ENCODE measurements at regions not wholly inside any gene's neighbourhood (a gene's known extent, or its start where the extent isn't known, plus 50 kb on each side); places are given as distances from the start of the nearest gene placed in this dataset.
"Not testable (repeated sequence)": the region's sequence is repeated elsewhere in the genome, so short reads cannot be mapped to it uniquely, and the experiment has no call there.

DNA sequence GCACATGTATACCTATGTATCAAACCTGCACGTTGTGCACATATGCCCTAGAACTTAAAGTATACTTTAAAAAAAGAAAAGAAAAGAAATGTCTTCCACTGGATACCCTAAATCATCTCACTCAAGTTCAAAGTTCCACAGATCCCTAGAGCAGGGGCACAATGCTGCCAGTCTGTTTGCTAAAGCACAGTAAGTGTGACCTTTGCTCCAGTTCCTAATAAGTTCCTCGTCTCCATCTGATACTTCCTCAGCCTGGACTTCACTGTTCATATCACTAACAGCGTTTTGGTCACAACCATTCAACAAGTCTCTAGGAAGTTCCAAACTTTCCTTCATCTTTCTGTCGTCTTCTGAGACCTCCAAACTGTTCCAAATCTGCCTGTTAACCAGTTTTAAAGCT, 118.3 kb downstream of the BMP4 start:
- DNase-seq (no peak), ATAC-seq (ENCODE audit: low FRiP score) (no peak)
- Histone ChIP-seq H3K4me1 (ENCODE audit: control insufficient read depth in 1 of 2, insufficient read depth in 2 of 2, low read length in 2 of 2) (peaks cover 0 to 2% of the 10 kb centered on the region in 2 donors), H3K9me3 (ENCODE audit: control insufficient read depth, low read length) (peaks cover 2% of the 10 kb centered on the region), H3K27ac (ENCODE audit: low read depth in 1 of 2, low read length in 2 of 2) (no peak overlapping the region), H3K36me3 (ENCODE audit: control insufficient read depth in 1 of 2, insufficient read depth in 2 of 2, low read length in 1 of 2) (no peaks in the 10 kb centered on the region), H3K27me3 (ENCODE audit: control insufficient read depth in 1 of 2, insufficient read depth in 2 of 2, low read length in 1 of 2) (no peaks in the 10 kb centered on the region), H3K4me3 (ENCODE audit: low read length in 2 of 2) (no peak overlapping the region)
- intact Hi-C loops (cut with DNase I), result no loop called here
- 81 to 84% methylated on average over 4 of the region's 4 CpGs for WGBS, 2 donors

DNA sequence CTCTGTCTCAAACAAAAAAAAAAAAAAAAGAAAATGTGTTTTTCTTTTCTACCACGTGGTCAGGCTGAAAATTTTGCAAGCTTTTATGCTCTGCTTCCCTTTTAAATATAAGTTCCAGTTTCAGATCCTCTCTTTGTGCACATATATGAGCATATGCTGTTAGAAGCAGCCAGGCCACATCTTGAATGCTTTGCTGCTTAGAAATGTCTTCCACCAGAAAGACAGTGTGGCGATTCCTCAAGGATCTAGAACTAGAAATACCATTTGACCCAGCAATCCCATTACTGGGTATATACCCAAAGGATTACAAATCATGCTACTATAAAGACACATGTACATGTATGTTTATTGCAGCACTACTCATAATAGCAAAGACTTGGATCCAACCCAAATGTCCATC, 119.0 kb downstream of the BMP4 start:
- H3K4me1 ChIP-seq (ENCODE audit: control insufficient read depth in 1 of 2, insufficient read depth in 2 of 2, low read length in 2 of 2); H3K36me3 ChIP-seq (ENCODE audit: control insufficient read depth in 1 of 2, insufficient read depth in 2 of 2, low read length in 1 of 2); H3K27me3 ChIP-seq (ENCODE audit: control insufficient read depth in 1 of 2, insufficient read depth in 2 of 2, low read length in 1 of 2); H3K4me3 ChIP-seq (ENCODE audit: low read length in 2 of 2); intact Hi-C loops (cut with DNase I); H3K9me3 ChIP-seq (ENCODE audit: control insufficient read depth, low read length); ATAC-seq (ENCODE audit: low FRiP score); H3K27ac ChIP-seq (ENCODE audit: low read depth in 1 of 2, low read length in 2 of 2); DNase-seq: not testable (repeated sequence)
- WGBS, 2 donors, result 73 to 86% methylated on average over 2 of the region's 2 CpGs

DNA sequence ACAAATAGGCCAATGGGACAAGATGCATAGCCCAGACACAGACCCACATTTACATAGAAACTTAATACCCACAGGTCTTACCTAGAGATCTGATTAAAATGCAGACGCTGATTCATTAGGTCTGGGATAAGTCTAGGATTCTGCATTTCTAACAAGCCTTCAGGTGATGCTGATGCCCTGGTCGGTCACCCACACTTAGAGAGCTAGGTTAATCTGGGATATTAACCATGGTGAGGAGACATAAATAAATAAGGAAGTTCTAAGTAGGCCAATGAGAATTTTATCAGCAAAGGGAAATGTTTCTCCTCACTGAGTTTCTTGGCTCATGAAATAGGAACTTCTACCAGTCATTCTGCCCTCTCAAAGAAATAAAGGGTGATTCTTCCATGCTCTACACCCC, 120.1 kb downstream of the BMP4 start:
- ATAC-seq (ENCODE audit: low FRiP score) (no peak), DNase-seq (no peak)
- Histone ChIP-seq H3K27me3 (ENCODE audit: control insufficient read depth in 1 of 2, insufficient read depth in 2 of 2, low read length in 1 of 2) (no peaks in the 10 kb centered on the region), H3K27ac (ENCODE audit: low read depth in 1 of 2, low read length in 2 of 2) (no peak overlapping the region), H3K4me3 (ENCODE audit: low read length in 2 of 2) (no peak overlapping the region), H3K36me3 (ENCODE audit: control insufficient read depth in 1 of 2, insufficient read depth in 2 of 2, low read length in 1 of 2) (no peaks in the 10 kb centered on the region), H3K9me3 (ENCODE audit: control insufficient read depth, low read length) (peaks cover 2% of the 10 kb centered on the region), H3K4me1 (ENCODE audit: control insufficient read depth in 1 of 2, insufficient read depth in 2 of 2, low read length in 2 of 2) (no peaks in the 10 kb centered on the region)
- 81 to 82% methylated on average over 2 of the region's 2 CpGs for WGBS, 2 donors
- intact Hi-C loops (cut with DNase I), result no loop called here

DNA sequence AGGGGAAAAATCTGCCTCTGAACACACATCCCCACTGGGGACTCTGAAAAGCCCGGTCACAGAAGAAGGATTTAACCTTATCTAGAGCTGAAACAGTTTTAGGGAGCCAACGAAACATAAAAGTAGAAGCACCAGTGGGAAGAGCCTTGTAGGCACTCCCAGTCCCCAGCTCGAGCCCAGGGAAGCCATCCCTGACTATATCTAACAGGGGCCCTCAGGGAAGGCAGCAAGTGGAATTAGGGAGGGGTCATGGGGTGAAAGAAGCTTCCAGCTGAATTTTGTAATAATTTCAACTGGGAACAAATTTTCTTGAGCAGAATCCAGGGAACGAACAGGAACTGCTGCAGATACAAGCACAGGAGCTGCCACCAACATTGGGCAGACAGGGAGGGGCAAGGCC, 127.8 kb downstream of the BMP4 start:
- H3K4me3 ChIP-seq (ENCODE audit: low read length in 2 of 2), result no peak overlapping the region
- ATAC-seq (ENCODE audit: low FRiP score), result no peak
- 58 to 61% methylated on average over 4 of the region's 4 CpGs for WGBS, 2 donors
- H3K27me3 ChIP-seq (ENCODE audit: control insufficient read depth in 1 of 2, insufficient read depth in 2 of 2, low read length in 1 of 2), result no peaks in the 10 kb centered on the region
- intact Hi-C loops (cut with DNase I), result no loop called here
- no peak overlapping the region for H3K27ac ChIP-seq (ENCODE audit: low read depth in 1 of 2, low read length in 2 of 2)
- peaks cover 5% of the 10 kb centered on the region for H3K9me3 ChIP-seq (ENCODE audit: control insufficient read depth, low read length)
- H3K36me3 ChIP-seq (ENCODE audit: control insufficient read depth in 1 of 2, insufficient read depth in 2 of 2, low read length in 1 of 2), result no peaks in the 10 kb centered on the region
- no peaks in the 10 kb centered on the region for H3K4me1 ChIP-seq (ENCODE audit: control insufficient read depth in 1 of 2, insufficient read depth in 2 of 2, low read length in 2 of 2)
- no peak for DNase-seq

DNA sequence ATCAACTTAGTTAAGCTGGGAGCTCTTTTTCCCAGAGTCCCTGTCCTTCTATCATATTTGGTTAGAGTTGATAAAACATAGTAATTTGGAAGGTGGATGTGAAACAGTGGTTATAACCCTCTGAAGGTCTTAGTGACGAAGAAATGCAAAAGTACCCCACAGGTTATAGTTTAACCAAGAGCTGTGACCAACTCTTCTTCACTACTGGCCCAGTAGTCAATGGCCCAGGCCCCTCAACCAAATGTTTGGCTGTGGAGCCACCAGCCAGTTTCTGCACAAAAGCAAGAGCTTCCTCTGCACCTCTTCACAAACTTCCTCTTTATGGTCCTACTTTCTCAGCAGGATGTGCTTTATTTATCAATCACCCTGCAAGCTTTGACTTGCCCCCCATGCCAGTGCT, 132.6 kb downstream of the BMP4 start:
- Histone ChIP-seq H3K27me3 (ENCODE audit: control insufficient read depth in 1 of 2, insufficient read depth in 2 of 2, low read length in 1 of 2) (no peaks in the 10 kb centered on the region), H3K9me3 (ENCODE audit: control insufficient read depth, low read length) (peaks cover under 1% of the 10 kb centered on the region), H3K4me1 (ENCODE audit: control insufficient read depth in 1 of 2, insufficient read depth in 2 of 2, low read length in 2 of 2) (no peaks in the 10 kb centered on the region), H3K36me3 (ENCODE audit: control insufficient read depth in 1 of 2, insufficient read depth in 2 of 2, low read length in 1 of 2) (no peaks in the 10 kb centered on the region), H3K27ac (ENCODE audit: low read depth in 1 of 2, low read length in 2 of 2) (no peak overlapping the region), H3K4me3 (ENCODE audit: low read length in 2 of 2) (no peak overlapping the region)
- WGBS, 2 donors, result 95 to 100% methylated on average over 1 of the region's 1 CpG
- DNase-seq (no peak), ATAC-seq (ENCODE audit: low FRiP score) (no peak)
- intact Hi-C loops (cut with DNase I), result no loop called here

DNA sequence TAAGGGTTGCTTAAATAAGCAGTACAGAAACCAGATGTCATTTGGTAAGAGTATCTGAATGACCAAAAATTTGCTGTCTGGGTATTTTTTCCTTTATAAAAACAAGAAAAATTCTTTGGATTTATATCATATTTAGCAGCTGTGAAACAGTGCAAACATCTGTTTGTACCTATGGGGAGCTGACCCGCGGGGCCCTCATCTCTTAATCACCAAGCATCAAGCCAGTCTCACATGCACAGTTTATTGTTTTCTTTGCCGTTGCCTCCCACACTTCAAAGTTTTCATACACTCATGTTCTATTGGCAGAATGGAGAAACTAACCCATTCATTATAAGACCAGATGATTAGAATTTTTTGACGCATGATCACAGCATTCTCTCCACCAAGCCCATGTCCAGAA, 142.2 kb downstream of the BMP4 start:
- WGBS, 2 donors, result 22 to 30% methylated on average over 4 of the region's 4 CpGs

DNA sequence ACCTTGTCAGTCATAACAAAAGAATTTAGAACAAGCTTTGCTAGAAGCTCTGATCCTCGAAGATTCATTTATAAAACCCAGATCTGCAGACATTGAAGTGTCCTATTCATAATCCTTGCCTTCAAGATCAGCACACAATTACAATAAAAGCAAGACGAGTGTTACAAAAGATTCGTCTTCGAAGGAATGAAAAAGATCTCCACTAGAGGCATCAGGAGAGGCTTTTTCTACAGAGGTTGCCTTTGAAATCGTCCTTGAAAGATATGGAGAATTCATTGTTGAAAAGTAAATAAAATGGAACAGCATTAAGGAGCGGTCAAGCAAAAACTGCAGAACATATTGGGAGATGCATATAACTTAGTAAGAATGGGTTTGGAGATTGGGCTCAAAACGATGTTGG, 146.4 kb downstream of the BMP4 start:
- Histone ChIP-seq H3K4me1 (ENCODE audit: control insufficient read depth in 1 of 2, insufficient read depth in 2 of 2, low read length in 2 of 2) (no peaks in the 10 kb centered on the region), H3K27ac (ENCODE audit: low read depth in 1 of 2, low read length in 2 of 2) (no peak overlapping the region), H3K4me3 (ENCODE audit: low read length in 2 of 2) (no peak overlapping the region), H3K27me3 (ENCODE audit: control insufficient read depth in 1 of 2, insufficient read depth in 2 of 2, low read length in 1 of 2) (no peaks in the 10 kb centered on the region), H3K9me3 (ENCODE audit: control insufficient read depth, low read length) (peaks cover 2% of the 10 kb centered on the region), H3K36me3 (ENCODE audit: control insufficient read depth in 1 of 2, insufficient read depth in 2 of 2, low read length in 1 of 2) (no peaks in the 10 kb centered on the region)
- intact Hi-C loops (cut with DNase I), result no loop called here
- DNase-seq (no peak), ATAC-seq (ENCODE audit: low FRiP score) (no peak)
- 88 to 89% methylated on average over 7 of the region's 7 CpGs for WGBS, 2 donors

More for the DNA sequence above, 142.2 kb downstream of the BMP4 start:
- Histone ChIP-seq H3K4me3 (ENCODE audit: low read length in 2 of 2) (no peak overlapping the region), H3K4me1 (ENCODE audit: control insufficient read depth in 1 of 2, insufficient read depth in 2 of 2, low read length in 2 of 2) (no peaks in the 10 kb centered on the region), H3K27ac (ENCODE audit: low read depth in 1 of 2, low read length in 2 of 2) (no peak overlapping the region), H3K27me3 (ENCODE audit: control insufficient read depth in 1 of 2, insufficient read depth in 2 of 2, low read length in 1 of 2) (no peaks in the 10 kb centered on the region), H3K9me3 (ENCODE audit: control insufficient read depth, low read length) (no peaks in the 10 kb centered on the region), H3K36me3 (ENCODE audit: control insufficient read depth in 1 of 2, insufficient read depth in 2 of 2, low read length in 1 of 2) (no peaks in the 10 kb centered on the region)
- intact Hi-C loops (cut with DNase I), result no loop called here
- ATAC-seq (ENCODE audit: low FRiP score) (no peak), DNase-seq (no peak)

DNA sequence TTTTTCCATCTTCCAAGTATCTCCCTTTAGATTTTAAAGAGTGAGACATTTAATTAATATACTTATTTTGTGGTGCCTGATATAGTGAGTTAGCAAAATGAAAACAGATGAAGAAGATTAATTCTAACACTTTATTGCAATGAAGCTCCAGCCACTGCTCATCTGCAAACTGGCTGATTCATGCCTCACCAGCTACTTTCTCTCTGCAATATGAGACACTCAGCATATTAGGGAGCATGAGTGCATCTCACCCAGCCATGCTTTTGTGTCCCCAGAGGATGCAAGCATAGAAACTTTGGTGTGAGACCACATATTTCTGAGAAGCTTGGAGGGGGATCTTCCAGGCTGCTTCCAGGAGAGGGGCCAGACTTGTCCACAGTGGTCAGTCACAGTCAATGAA, 148.6 kb downstream of the BMP4 start:
- Histone ChIP-seq H3K36me3 (ENCODE audit: control insufficient read depth in 1 of 2, insufficient read depth in 2 of 2, low read length in 1 of 2) (no peaks in the 10 kb centered on the region), H3K9me3 (ENCODE audit: control insufficient read depth, low read length) (peaks cover 4% of the 10 kb centered on the region), H3K4me3 (ENCODE audit: low read length in 2 of 2) (no peak overlapping the region), H3K27ac (ENCODE audit: low read depth in 1 of 2, low read length in 2 of 2) (no peak overlapping the region), H3K4me1 (ENCODE audit: control insufficient read depth in 1 of 2, insufficient read depth in 2 of 2, low read length in 2 of 2) (no peaks in the 10 kb centered on the region), H3K27me3 (ENCODE audit: control insufficient read depth in 1 of 2, insufficient read depth in 2 of 2, low read length in 1 of 2) (no peaks in the 10 kb centered on the region)
- ATAC-seq (ENCODE audit: low FRiP score) (no peak), DNase-seq (no peak)
- intact Hi-C loops (cut with DNase I), result no loop called here

DNA sequence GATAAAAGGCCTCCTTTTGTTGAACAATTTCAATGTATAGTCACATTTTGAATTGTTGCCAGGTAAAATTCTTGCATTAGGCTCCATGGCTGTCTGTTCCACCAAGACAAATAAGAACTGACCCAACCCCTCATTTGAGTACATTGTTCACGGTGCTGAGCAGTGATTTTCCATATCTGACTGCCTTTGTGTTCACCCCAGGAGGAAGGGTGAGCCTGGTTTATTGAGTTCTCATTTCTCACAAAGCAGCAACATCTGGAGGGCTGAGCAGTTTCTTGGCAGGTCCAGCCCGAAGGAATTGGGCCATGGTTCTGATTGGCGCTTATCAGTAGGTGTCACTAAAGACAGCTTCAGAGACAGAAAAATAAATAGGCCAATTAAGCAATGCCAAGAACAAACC, 149.1 kb downstream of the BMP4 start:
- DNase-seq (no peak), ATAC-seq (ENCODE audit: low FRiP score) (peak; percentile 65)
- peaks cover 4% of the 10 kb centered on the region for H3K9me3 ChIP-seq (ENCODE audit: control insufficient read depth, low read length)
- H3K27ac ChIP-seq (ENCODE audit: low read depth in 1 of 2, low read length in 2 of 2), result no peak overlapping the region
- H3K36me3 ChIP-seq (ENCODE audit: control insufficient read depth in 1 of 2, insufficient read depth in 2 of 2, low read length in 1 of 2), result no peaks in the 10 kb centered on the region
- WGBS, 2 donors, result 52 to 64% methylated on average over 3 of the region's 3 CpGs
- no peaks in the 10 kb centered on the region for H3K4me1 ChIP-seq (ENCODE audit: control insufficient read depth in 1 of 2, insufficient read depth in 2 of 2, low read length in 2 of 2)
- intact Hi-C loops (cut with DNase I), result no loop called here
- H3K27me3 ChIP-seq (ENCODE audit: control insufficient read depth in 1 of 2, insufficient read depth in 2 of 2, low read length in 1 of 2), result no peaks in the 10 kb centered on the region
- H3K4me3 ChIP-seq (ENCODE audit: low read length in 2 of 2), result no peak overlapping the region

Measured in aorta (tissue), 5 donors.